Choroid plexus epithelial cell (primary cell): ENCODE measurements at regions not wholly inside any gene's neighbourhood (a gene's known extent, or its start where the extent isn't known, plus 50 kb on each side); places are given as distances from the start of the nearest gene placed in this dataset.

ENCODE experiments used
- DNase-seq: peaks from one replicate; pipeline ENCODE4 v3.0.0-alpha.2; 2010; ENCODE audit warnings: low read depth
- H3K4me3 ChIP-seq: 2 replicates; pipeline ENCODE4 v1.5.1; 2011; ENCODE audit warnings: low read depth, mild to moderate bottlenecking, control low read depth, low read length, moderate library complexity
- TF ChIP-seq, protein P1 (sequence below): conservative IDR thresholded peaks from 2 replicates; pipeline ENCODE4 v1.5.1; 2011; ENCODE audit warnings: low read depth, mild to moderate bottlenecking, control low read depth, inconsistent platforms, low read length, moderate library complexity

GRCh38 chr6:130681028-130681427 is 146.2 kb upstream of the SMLR1 start:
- TF ChIP-seq, protein P1, sequence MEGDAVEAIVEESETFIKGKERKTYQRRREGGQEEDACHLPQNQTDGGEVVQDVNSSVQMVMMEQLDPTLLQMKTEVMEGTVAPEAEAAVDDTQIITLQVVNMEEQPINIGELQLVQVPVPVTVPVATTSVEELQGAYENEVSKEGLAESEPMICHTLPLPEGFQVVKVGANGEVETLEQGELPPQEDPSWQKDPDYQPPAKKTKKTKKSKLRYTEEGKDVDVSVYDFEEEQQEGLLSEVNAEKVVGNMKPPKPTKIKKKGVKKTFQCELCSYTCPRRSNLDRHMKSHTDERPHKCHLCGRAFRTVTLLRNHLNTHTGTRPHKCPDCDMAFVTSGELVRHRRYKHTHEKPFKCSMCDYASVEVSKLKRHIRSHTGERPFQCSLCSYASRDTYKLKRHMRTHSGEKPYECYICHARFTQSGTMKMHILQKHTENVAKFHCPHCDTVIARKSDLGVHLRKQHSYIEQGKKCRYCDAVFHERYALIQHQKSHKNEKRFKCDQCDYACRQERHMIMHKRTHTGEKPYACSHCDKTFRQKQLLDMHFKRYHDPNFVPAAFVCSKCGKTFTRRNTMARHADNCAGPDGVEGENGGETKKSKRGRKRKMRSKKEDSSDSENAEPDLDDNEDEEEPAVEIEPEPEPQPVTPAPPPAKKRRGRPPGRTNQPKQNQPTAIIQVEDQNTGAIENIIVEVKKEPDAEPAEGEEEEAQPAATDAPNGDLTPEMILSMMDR = no peak
- peak; percentile 58 for DNase-seq
- no peak overlapping the region for H3K4me3 ChIP-seq

GRCh38 chr6:130682066-130682465 is 145.1 kb upstream of the SMLR1 start:
- no peak overlapping the region for H3K4me3 ChIP-seq
- no peak for DNase-seq
- TF ChIP-seq, protein P1 = no peak

GRCh38 chr6:130683761-130684517 is 143.3 kb upstream of the SMLR1 start:
- no peak for DNase-seq
- no peak overlapping the region for H3K4me3 ChIP-seq
- TF ChIP-seq, protein P1 = no peak

DNA sequence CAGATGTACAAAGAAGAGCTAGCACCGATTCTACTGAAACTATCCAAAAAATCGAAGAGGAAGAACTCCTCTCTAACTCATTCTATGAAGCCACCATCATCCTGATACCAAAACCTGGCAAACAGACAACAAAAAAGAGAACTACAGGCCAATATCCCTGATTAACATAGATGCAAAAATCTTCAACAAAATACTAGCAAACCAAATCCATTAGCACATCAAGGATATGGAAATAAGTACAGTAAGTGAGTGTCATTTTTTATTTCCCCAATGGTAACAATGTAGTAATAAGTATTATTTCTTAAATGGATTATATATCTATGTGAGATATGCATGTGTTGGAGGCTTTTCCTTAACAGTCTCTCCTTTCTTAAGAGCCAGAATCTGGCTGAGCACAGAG is 134.5 kb upstream of the SMLR1 start:
- TF ChIP-seq, protein P1 = no peak
- H3K4me3 ChIP-seq = no peak overlapping the region
- no peak for DNase-seq

GRCh38 chr6:130693944-130694343 is 133.3 kb upstream of the SMLR1 start:
- TF ChIP-seq, protein P1 = no peak
- no peak overlapping the region for H3K4me3 ChIP-seq
- no peak for DNase-seq

GRCh38 chr6:130694606-130695005 is 132.6 kb upstream of the SMLR1 start:
- DNase-seq = no peak
- TF ChIP-seq, protein P1 = no peak
- H3K4me3 ChIP-seq = no peak overlapping the region

- DNase-seq = no peak
- TF ChIP-seq, protein P1 = no peak
- H3K4me3 ChIP-seq = no peak overlapping the region
Measured at GRCh38 chr6:130696806-130697205, 130.4 kb upstream of the SMLR1 start.
